SHP77 (cell line): ENCODE measurements at regions not wholly inside any gene's neighbourhood (a gene's known extent, or its start where the extent isn't known, plus 50 kb on each side); places are given as distances from the start of the nearest gene placed in this dataset.

Experiments
- DNase-seq, 2 experiments: peaks; one replicate each; lab custom pipeline; 2025; lab: John Stamatoyannopoulos, UW

DNA sequence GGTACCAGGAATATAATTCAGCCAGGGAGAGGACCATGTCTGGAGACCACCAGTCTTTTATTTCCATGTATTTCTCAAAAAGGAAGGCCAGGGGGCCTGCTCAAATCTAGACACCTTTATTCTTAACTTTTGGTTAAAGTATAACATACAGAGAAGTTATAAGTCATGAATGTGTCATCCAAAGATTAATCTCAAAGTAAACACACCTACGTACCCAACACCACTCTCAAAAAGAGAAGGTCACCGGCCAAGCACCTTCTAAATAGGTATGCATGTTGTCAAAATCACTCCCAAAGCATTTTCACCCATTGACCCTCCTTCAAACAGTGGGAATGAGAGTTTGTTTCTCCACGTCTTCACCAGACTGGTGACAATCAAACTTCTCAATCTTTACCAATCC, 60.0 kb upstream of the FZD10 start:
- DNase-seq = no peak

GRCh38 chr12:130104571-130105106, 57.6 kb upstream of the FZD10 start:
- no peak for DNase-seq

- no peak for DNase-seq
Observed at GRCh38 chr12:130109062-130109945, 53.0 kb upstream of the FZD10 start.

- DNase-seq = no peak
Observed at GRCh38 chr12:130110914-130111313, 51.4 kb upstream of the FZD10 start.

- DNase-seq = no peak
Observed at GRCh38 chr12:130111965-130112496, 50.2 kb upstream of the FZD10 start.
